A673 (cell line): ENCODE measurements at regions not wholly inside any gene's neighbourhood (a gene's known extent, or its start where the extent isn't known, plus 50 kb on each side); places are given as distances from the start of the nearest gene placed in this dataset.

Experiments used
- BruUV-seq: library from RNA; stranded (reverse); fragments of 400-500 nt; replicated peaks from 2 replicates; lab custom pipeline; 2021; lab: Mats Ljungman, UMichigan
- CTCF ChIA-PET: fragments of 300-600 bp; sonication (Branson Sonifier 250); formaldehyde crosslinking; loops from one replicate; lab custom pipeline; 2022; ENCODE audit warnings: antibody characterized with exemption; lab: Charles Lee
- POLR2A ChIA-PET: fragments of 300-600 bp; sonication (Branson Sonifier 250); formaldehyde crosslinking; loops from one replicate; lab custom pipeline; 2022; ENCODE audit warnings: antibody characterized with exemption; ENCODE audit not compliant: low non-redundant PET; lab: Charles Lee
- DNase-seq: peaks from one replicate; pipeline ENCODE4 v3.0.0-alpha.2; 2015; ENCODE audit warnings: low spot score
- H3K27ac ChIP-seq: fragments of 200-600 bp; sonication (generic); 2 replicates; pipeline ENCODE4 v1.5.1; 2016; ENCODE audit warnings: mixed run types, low read depth, mild to moderate bottlenecking, mixed read lengths, antibody characterized with exemption, low read length; ENCODE audit not compliant: poor library complexity, severe bottlenecking
- H3K27me3 ChIP-seq: fragments of 200-600 bp; sonication (generic); replicated peaks from 2 replicates; pipeline ENCODE4 v1.6.1; 2017; ENCODE audit warnings: mixed run types, low read depth, mild to moderate bottlenecking, mixed read lengths, antibody characterized with exemption, low read length; ENCODE audit not compliant: insufficient read depth, poor library complexity
- H3K36me3 ChIP-seq: fragments of 200-600 bp; sonication (generic); 2 replicates; pipeline ENCODE4 v1.6.1; 2016; ENCODE audit warnings: mixed run types, mild to moderate bottlenecking, mixed read lengths, antibody characterized with exemption, low read length; ENCODE audit not compliant: insufficient read depth, poor library complexity, severe bottlenecking
- H3K4me1 ChIP-seq: fragments of 200-600 bp; sonication (generic); 2 replicates; pipeline ENCODE4 v1.6.1; 2017; ENCODE audit warnings: mixed run types, mild to moderate bottlenecking, mixed read lengths, antibody characterized with exemption, low read length; ENCODE audit not compliant: insufficient read depth, poor library complexity, severe bottlenecking
- H3K4me3 ChIP-seq: fragments of 200-600 bp; sonication (generic); 2 replicates; pipeline ENCODE4 v1.5.1; 2016; ENCODE audit warnings: low read depth, mixed run types, mild to moderate bottlenecking, mixed read lengths, low read length; ENCODE audit not compliant: poor library complexity, severe bottlenecking
- H3K9me3 ChIP-seq: fragments of 200-600 bp; sonication (generic); 2 replicates; pipeline ENCODE4 v1.6.1; 2016; ENCODE audit warnings: mixed run types, low read depth, mild to moderate bottlenecking, mixed read lengths, antibody characterized with exemption, low read length; ENCODE audit not compliant: poor library complexity, severe bottlenecking
- CTCF ChIP-seq: fragments of 300-800, 200-600 bp; sonication (generic); conservative IDR thresholded peaks from 2 replicates; pipeline ENCODE4 v1.5.1; 2017; ENCODE audit warnings: low read depth, mild to moderate bottlenecking, antibody characterized with exemption, low read length, moderate library complexity, mixed read lengths
- EZH2 ChIP-seq: fragments of 200-600 bp; sonication (generic); IDR thresholded peaks from 2 replicates; pipeline ENCODE4 v1.6.1; 2017; ENCODE audit warnings: borderline replicate concordance, low read depth, mild to moderate bottlenecking, mixed read lengths, antibody characterized with exemption, low read length; ENCODE audit not compliant: poor library complexity, severe bottlenecking
- intact Hi-C: fragments of 100-400 bp; cut with micrococcal nuclease; formaldehyde crosslinking; loops from one replicate; pipeline ENCODE4 v1.10.0; 2022; ENCODE audit not compliant: unreplicated experiment

GRCh38 chr10:124294811-124295770 is 123.6 kb downstream of the OAT start:
- no peaks in the 10 kb centered on the region for H3K36me3 ChIP-seq
- H3K27me3 ChIP-seq = no peaks in the 10 kb centered on the region
- H3K4me3 ChIP-seq = no peak overlapping the region
- no peaks in the 10 kb centered on the region for H3K4me1 ChIP-seq
- no TSS peak for BruUV-seq
- CTCF ChIA-PET = no interaction called here
- H3K27ac ChIP-seq = no peak overlapping the region
- intact Hi-C loops = no loop called here
- no peak for DNase-seq
- TF ChIP-seq CTCF (no peak), EZH2 (no peak)
- H3K9me3 ChIP-seq = no peaks in the 10 kb centered on the region
- POLR2A ChIA-PET = interaction anchor here (0.6 kb wide), 1 partner anchor 289 kb away, joined by 3 read pairs; no protein-coding TSS in a partner anchor

- DNase-seq = no peak
- intact Hi-C loops = no loop called here
- POLR2A ChIA-PET = no interaction called here
- CTCF ChIA-PET = no interaction called here
- H3K27me3 ChIP-seq = no peaks in the 10 kb centered on the region
- TF ChIP-seq CTCF (no peak), EZH2 (no peak)
- no peaks in the 10 kb centered on the region for H3K36me3 ChIP-seq
- H3K27ac ChIP-seq = no peak overlapping the region
- no TSS peak for BruUV-seq
- H3K9me3 ChIP-seq = no peaks in the 10 kb centered on the region
- no peaks in the 10 kb centered on the region for H3K4me1 ChIP-seq
- H3K4me3 ChIP-seq = no peak overlapping the region
Observed at GRCh38 chr10:124293616-124294449, 124.9 kb downstream of the OAT start.

GRCh38 chr10:124292911-124293615 is 125.7 kb downstream of the OAT start:
- ChIA-PET POLR2A (no interaction called here), CTCF (no interaction called here)
- H3K4me3 ChIP-seq = no peak overlapping the region
- H3K36me3 ChIP-seq = no peaks in the 10 kb centered on the region
- no peak for DNase-seq
- intact Hi-C loops = no loop called here
- no peak overlapping the region for H3K27ac ChIP-seq
- no peaks in the 10 kb centered on the region for H3K4me1 ChIP-seq
- TF ChIP-seq CTCF (no peak), EZH2 (no peak)
- H3K9me3 ChIP-seq = no peaks in the 10 kb centered on the region
- no TSS peak for BruUV-seq
- H3K27me3 ChIP-seq = no peaks in the 10 kb centered on the region
